NCI-H2107 treated with DMSO at 0.1 percent for 48 hours (cell line): ENCODE measurements at regions not wholly inside any gene's neighbourhood (a gene's known extent, or its start where the extent isn't known, plus 50 kb on each side); places are given as distances from the start of the nearest gene placed in this dataset.

Experiments
- DNase-seq: peaks from one replicate; lab custom pipeline; 2025; ENCODE audit not compliant: unreplicated experiment; lab: John Stamatoyannopoulos, UW

DNA sequence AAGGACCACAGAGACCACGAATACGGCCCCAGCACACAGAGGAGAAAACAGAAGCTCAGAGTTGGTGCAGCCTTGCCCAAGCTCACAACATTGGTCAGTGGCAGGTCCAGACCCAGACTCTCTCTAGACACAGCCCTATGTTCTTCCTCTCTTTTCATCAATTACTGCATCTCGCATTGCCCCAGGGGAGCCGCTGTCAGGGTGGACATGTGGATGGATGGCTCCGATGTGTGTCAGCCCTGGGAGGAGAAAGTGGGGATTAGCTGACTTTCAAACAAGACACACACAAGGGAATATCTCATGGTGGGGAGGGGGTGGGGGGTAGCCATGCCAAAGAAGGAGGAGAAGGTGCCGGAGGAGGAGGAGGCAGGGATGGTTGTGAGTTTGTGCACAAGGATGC is 556.8 kb downstream of the NPHP4 start:
- DNase-seq = no peak

DNA sequence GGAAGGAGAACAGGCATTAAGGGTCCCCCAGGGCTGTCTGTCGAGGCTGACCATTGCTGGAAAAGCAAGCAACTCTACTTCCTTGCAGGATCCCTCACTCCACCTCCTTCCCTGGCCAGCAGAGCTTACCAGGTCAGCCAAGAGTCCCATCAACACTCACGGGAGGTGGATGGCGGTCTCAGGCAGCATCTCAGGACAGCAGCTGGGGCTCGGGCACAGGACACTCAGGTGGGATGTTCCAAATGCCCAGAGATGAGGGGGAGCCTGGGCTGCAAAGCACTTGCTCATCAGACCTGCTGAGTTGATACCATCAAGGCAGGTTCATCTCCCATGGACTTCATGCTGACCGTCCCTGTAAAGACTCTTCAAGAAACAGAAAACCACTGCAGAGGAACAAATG is 559.8 kb downstream of the NPHP4 start:
- DNase-seq = no peak

DNA sequence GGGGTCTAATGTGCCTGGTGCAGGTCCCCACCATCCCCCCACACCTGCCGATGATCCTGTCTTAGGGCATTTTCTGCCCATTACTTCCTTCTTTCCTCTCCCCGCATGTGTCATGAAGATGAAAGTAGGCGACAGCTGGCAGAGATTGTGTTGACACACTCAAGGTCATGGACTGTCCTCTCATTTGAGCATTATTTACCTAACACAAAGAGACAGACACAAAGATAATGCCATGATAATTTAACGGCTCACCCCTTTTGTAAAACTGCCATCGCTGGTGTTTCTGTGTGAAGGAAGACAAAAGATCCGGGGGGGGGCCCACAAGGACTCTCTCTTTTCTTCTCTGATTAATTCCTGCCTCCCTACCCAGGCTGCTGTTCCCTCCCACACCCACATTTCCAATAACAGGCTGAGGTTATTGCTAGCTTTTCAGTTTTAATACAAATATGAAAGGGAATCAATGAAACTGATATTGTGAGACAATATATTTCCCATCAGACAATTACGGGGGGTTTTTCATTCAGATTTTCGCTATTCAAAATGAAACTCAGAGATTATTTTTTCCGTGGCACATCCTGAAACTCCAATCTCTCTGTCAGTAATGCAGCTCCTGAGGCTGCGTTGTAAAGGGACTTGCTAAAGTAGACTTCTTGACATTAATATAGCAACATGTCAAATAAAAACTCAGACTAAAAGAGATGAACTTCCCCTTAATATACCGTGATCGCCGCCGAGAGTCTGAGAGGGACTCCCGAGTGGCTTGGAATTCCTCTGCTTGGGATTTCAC is 561.1 kb downstream of the NPHP4 start:
- no peak for DNase-seq

DNA sequence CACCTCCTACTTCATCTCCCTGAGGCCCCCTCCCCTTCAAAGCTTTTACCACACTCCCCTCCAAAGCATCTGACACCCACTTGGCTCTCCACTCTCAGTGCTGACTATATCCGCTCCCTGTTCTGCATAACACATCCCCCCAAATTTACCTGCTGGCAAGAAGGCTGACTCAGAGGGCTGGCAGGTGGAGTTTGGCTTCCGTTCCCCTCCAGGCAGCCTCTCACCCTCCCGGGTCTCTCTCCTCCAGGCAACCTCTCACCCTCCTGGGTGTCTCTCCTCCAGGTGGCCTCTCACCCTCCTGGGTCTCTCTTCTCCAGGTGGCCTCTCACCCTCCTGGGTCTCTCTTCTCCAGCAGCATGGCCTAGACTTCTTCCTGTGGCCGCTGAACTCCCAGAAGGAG is 562.1 kb downstream of the NPHP4 start:
- no peak for DNase-seq

DNA sequence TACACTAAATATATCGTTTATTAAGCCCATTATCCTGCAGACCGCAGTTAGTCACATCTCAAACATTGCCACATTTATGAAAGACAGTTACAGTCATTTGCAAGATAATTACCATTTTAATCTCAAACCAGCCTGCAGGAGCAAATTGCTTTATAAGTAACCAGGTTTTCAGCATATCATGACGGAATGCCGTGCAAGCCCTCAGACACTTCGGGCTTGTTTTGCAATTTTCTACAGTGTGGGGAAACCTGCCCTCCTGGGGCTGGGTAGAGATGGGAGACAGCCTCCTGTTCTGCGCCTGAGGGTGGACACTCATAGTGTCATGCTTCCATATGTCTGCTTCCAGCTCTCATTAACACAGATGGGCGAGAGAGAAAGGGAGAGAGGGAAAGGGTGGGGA is 563.9 kb downstream of the NPHP4 start:
- DNase-seq = no peak

DNA sequence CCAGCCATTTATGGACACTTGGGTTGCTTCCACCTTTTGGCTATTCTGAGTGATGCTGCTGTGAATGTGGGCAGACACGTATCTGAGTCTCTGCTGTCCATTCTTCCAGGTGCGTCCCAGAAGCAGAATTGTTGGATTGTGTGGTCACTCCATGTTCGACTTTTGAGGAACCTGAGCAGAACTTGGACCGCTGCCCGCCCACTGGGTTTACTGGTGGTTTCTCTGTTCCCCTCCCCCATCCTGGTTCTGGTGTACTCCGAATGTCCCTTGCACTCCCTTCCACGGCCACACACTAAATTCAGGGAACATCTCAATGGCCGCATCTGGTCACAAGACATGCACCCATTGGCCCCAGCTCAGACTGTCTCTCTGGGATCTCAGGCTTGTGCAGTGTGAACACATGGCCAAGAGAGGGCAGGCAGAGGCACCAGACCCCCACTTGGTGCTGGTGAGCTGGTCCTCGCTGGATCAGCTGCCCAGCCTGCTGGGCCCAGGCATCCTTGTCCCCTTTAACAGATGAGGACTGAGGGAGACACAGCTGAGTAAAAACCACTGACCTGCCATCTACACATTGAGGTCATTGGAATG is 565.1 kb downstream of the NPHP4 start:
- no peak for DNase-seq

DNA sequence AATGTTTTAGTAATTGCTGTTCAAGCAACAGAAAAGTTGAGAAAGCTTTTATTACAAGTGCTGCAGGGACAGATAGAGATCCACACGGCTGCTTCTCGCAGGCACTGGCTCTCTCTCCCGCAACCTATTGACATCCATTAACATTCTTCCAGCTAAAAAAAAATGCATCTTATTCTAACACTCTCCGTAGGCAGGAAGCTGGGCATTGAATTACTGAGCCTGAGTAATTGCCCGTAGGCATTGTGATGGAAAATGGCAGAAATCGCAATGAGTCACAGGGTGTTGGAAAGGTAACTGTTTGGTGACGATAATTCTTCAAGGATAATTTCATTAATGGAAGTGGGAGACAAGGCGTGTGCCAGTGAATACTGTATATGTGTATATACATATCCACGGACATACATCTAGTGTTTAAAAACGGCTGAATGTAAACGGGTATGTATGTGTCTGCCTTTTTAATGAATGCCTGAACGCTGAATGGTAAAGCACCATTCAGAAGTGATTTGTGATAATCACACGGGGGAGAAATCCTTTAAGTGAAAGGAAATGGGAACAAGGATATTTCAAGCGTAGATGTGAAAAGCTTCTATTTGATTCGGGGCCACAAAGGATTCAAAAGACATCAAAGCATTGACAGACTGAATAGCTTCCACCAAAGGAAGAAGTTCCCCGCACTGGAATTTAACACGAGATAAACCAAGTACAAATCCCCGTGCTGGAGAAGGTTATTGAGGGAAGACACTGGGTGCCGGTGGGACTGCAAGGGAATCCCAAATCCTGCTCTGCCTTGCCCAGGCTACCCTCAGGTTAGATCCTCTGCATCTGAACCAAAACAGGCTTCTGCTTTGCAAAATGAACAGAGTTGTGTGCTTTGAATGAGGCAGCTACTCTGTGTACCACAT is 567.2 kb downstream of the NPHP4 start:
- DNase-seq = no peak

DNA sequence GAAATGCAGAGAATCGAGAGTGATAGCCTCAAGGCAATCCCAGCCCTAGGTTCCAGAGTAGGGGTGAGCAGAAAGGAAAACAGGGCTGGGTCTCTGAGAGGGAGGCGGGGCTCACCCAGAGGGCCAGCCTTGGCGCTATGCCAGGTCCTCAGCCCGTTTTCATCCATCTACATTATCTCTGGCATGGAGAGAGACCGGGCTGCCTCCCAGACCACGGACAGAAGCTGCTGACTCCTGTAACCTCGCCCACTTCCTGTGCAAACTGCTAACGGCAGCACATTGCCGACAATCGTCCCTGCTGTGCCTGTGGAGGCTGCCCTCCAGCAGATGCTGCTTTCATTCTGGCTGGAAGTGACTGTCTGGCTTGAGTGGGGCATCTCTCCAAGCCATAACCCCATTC is 569.1 kb downstream of the NPHP4 start:
- no peak for DNase-seq

DNA sequence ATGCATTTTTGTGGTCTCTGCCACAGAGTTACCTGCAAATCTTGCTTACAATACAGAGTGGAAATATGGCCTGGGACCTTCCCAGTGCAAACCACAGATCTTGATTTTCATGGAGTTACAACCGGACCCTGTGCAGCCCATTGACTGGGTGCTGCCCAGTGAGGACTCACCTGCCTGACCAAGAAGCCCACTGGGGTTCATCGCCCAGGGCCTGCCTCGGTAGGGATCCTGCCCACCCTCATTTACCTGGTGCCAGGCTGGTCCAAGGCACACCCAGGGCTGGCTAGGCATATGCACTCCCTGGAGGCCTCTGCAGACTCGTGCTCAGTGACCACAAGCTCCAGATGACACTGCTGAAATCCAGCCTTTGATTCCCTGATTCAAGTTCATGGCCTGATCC is 572.7 kb downstream of the NPHP4 start:
- DNase-seq = no peak

- no peak for DNase-seq
Observed at GRCh38 chr1:5416518-5416917, 575.7 kb downstream of the NPHP4 start.

GRCh38 chr1:5415606-5416005 is 576.6 kb downstream of the NPHP4 start:
- no peak for DNase-seq

DNA sequence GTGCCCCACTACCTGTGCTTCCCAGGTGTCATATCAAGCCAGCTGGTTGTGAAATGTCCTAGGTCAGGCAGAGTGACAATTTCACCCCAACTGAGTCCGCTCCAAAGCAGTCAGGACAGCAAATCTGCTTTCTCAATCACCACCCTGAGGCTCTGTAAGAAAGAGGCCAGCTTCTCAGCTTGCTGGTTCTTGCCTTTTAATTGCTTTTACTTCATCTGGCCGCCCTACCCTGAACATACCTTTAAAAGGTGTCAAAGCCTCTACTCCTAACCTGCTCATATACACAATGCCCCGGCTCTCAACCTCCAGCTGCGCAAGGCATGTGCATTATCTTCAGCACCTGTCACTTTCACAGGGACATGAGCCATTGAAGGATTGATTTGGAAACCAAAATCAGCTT is 581.6 kb downstream of the NPHP4 start:
- DNase-seq = no peak

DNA sequence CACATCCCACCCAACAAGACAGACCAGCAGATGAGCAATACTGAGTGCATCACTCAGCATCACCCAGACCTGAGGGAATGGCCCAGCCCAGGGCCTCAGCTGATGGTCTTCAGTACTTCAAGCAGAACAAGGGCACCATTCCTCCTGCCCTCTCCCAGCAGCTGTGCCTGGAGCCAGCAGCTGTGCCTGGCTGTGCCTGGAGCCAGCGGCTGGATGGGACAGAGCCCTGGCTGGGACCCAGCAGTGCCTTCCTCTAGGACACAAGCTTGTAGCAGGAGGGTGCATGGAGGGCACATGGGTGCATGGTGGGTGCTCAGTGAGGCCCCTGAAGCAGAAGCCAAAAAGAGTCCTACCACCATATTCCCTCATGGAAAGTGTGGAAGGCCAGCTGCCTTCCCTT is 583.8 kb downstream of the NPHP4 start:
- DNase-seq = no peak

DNA sequence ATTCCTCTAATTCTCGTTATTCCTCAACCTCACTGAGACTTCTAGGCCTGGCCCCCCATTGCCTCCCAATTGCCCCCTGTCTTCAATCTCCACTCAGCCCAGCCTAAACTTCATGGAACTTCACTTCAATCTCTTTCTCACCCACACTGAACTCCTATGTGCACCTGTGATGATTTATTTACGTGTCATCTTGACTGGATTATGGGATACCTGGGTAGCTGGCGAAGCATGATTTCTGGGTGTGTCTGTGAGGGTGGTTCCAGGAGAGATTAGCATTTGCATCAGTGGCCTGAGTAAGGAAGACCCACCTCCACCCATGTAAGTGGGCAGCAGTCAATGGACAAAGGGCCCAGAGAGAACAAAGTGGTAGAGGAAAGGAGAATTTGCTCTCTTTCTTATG is 587.0 kb downstream of the NPHP4 start:
- DNase-seq = no peak

DNA sequence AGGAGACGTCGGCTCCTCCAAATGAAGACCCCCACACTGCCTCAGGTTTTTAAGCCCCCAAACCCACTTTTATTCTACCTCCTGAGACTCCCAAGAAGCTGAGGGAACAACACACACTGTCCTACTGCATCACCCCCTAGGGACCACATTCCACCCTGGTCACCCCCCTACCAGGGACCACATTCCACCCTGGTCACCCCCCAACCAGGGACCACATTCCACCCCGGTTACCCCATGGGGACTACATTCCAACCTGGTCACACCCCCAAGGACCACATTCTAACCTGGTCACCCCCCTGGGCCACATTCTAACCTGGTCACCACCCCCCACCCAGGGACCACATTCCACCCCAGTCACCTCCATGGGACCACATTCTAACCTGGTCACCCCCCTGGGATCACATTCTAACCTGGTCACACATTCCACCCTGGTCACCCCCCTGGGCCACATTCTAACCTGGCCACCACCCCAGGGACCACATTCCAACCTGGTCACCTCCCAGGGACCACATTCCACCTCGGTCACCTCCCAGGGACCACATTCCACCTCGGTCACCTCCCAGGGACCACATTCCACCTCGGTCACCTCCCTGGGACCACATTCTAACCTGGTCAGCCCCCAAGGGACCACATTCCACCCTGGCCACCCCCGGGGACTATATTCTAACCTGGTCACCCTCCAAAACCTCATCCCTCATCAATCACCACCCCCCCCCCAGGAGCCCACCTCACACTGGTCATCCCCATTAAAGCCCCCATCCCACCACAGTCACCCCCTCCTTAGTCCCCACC is 587.6 kb downstream of the NPHP4 start:
- DNase-seq = no peak

GRCh38 chr1:5403935-5404334 is 588.3 kb downstream of the NPHP4 start:
- DNase-seq = no peak

GRCh38 chr1:5402618-5403017 is 589.6 kb downstream of the NPHP4 start:
- DNase-seq = no peak

DNA sequence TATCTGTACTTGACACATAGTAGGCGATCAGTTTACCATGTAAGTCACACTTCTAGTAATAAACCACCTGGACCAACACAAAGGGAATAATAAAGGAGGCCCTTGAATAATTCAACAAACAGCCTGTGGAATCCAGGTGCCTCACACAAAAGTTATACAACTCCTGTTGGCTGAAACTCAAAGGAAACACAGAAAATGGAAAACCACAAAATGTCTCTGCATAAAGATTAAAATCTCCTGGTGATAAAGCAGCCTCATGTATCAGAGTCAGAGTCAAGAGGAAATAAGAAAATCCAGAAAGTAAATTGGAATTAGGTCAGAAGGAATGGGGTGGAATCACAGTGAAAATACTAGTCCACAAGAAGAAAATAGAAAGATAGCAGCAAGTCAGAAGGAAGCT is 592.5 kb downstream of the NPHP4 start:
- DNase-seq = no peak

DNA sequence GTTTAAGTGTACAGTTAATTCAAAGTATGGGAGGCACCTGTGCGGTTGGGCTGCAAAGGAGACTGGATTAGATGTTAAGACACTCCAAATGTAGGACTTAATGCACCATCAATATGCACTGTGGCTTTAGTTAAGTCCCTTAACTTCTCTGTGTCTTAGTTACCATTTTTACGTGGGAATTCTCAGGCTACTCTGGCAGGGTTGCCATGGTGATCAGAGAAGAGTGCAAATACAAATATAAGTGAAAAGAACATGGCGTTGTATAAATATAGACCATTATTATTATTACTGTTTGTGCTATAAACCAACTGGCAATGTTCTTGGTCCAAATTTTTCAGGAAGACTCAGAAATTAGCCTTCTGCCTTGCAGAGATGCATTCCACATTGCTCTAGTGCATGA is 595.6 kb downstream of the NPHP4 start:
- no peak for DNase-seq

DNA sequence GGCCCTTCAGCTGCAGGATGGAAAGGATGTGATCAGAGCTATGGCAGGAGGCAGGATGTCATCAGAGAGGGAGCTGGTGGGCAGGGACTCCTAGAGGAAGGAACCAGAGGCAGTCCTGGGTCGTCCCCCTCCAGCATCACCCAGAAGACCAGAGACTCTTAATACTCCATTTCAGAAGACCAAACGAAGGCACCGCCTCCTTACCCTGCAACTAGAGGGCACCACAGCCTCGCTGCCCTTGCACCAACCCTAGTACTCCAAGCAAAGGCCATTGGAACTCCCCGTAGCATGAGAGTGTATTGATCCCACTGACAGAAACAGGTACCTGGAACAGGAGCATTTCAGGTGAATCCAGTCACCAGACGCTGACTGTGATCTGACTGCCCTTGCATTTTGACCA is 598.1 kb downstream of the NPHP4 start:
- no peak for DNase-seq

DNA sequence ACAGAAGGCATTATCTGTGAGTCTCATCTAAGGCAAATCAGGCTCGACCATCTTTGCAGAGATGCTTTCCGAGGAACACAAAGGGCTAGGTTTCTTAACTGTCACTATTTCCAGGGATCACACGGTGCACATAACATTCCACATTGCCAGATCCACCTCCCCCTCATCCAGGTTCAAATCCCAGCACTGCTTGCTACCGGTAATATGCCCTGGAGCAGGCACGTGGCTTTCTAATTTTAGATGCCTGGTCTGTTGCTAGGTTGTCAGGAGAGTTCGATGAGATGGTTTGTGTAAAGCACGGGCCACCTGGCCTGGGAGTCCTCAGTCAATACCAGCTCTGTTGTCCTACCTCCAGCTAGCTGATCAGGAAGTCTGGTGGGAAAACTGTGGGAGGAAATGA is 598.6 kb downstream of the NPHP4 start:
- no peak for DNase-seq
